Liver (tissue), 8 donors: ENCODE measurements at regions not wholly inside any gene's neighbourhood (a gene's known extent, or its start where the extent isn't known, plus 50 kb on each side); places are given as distances from the start of the nearest gene placed in this dataset.

Experiments used
- DNase-seq: peaks from one replicate; pipeline ENCODE4 v3.0.0-alpha.2; 2017; ENCODE audit warnings: low spot score
- H3K27ac ChIP-seq, 2 donors: one replicate each; pipeline ENCODE4 v1.7.0; 2013; ENCODE audit warnings: inconsistent platforms in 2 of 2, low read length in 2 of 2, control low read depth in 1 of 2, low read depth in 1 of 2, mild to moderate bottlenecking in 1 of 2
- H3K27me3 ChIP-seq, 4 donors: one replicate each; pipeline versions ENCODE4 v1.6.1 to v1.7.0; 2013; ENCODE audit warnings: low read length in 3 of 4, inconsistent platforms in 1 of 4, mild to moderate bottlenecking in 1 of 4, moderate library complexity in 1 of 4; ENCODE audit not compliant: control insufficient read depth in 4 of 4, insufficient read depth in 4 of 4
- H3K36me3 ChIP-seq, 4 donors: one replicate each; pipeline versions ENCODE4 v1.6.1 to v1.7.0; 2013; ENCODE audit warnings: low read length in 3 of 4, mild to moderate bottlenecking in 3 of 4, low read depth in 1 of 4, moderate library complexity in 1 of 4; ENCODE audit not compliant: control insufficient read depth in 4 of 4, insufficient read depth in 3 of 4
- H3K4me1 ChIP-seq, 4 donors: one replicate each; pipeline versions ENCODE4 v1.6.1 to v1.7.0; 2013; ENCODE audit warnings: low read length in 3 of 4, mild to moderate bottlenecking in 3 of 4, moderate library complexity in 1 of 4; ENCODE audit not compliant: control insufficient read depth in 4 of 4, insufficient read depth in 4 of 4
- H3K4me3 ChIP-seq, 3 donors: one replicate each; pipeline versions ENCODE4 v1.6.1 to v1.7.0; 2013; ENCODE audit warnings: low read length in 3 of 3, control low read depth in 1 of 3, low read depth in 1 of 3, mild to moderate bottlenecking in 1 of 3
- H3K9ac ChIP-seq, 2 donors: one replicate each; pipeline ENCODE4 v1.7.0; 2013; ENCODE audit warnings: low read length in 2 of 2, mild to moderate bottlenecking in 2 of 2, moderate library complexity in 2 of 2, control low read depth in 1 of 2, low read depth in 1 of 2
- H3K9me3 ChIP-seq, 4 donors: one replicate each; pipeline versions ENCODE4 v1.6.1 to v1.7.0; 2013; ENCODE audit warnings: low read length in 3 of 4; ENCODE audit not compliant: control insufficient read depth in 4 of 4
- ATF3 ChIP-seq: IDR thresholded peaks from 2 replicates; pipeline ENCODE4 v1.6.1; 2016; ENCODE audit warnings: antibody characterized with exemption
- CTCF ChIP-seq: fragments of 150-350 bp; IDR thresholded peaks from 2 replicates; pipeline ENCODE4 v1.5.1; 2017; ENCODE audit warnings: improper control_type of control experiment, low read depth, low read length; ENCODE audit not compliant: missing input control
- EGR1 ChIP-seq, 2 donors: IDR thresholded peaks; 2 replicates each; pipeline ENCODE4 v1.6.1; 2016 to 2018; ENCODE audit warnings: antibody characterized with exemption in 2 of 2, low read depth in 2 of 2
- FOXA1 ChIP-seq: IDR thresholded peaks from 2 replicates; pipeline ENCODE4 v1.6.1; 2016; ENCODE audit warnings: antibody characterized with exemption
- FOXA2 ChIP-seq: IDR thresholded peaks from 2 replicates; pipeline ENCODE4 v1.6.1; 2016; ENCODE audit warnings: antibody characterized with exemption
- GABPA ChIP-seq, 2 donors: IDR thresholded peaks in 1 of 2; conservative IDR thresholded peaks in 1 of 2; 2 replicates each; pipeline ENCODE4 v1.6.1; 2016; ENCODE audit warnings: antibody characterized with exemption in 2 of 2, mild to moderate bottlenecking in 1 of 2, moderate library complexity in 1 of 2
- HNF4A ChIP-seq, 2 donors: conservative IDR thresholded peaks; 2 replicates each; pipeline ENCODE4 v1.6.1; 2016; ENCODE audit warnings: antibody characterized with exemption in 2 of 2, mild to moderate bottlenecking in 2 of 2
- NR2F2 ChIP-seq: IDR thresholded peaks from 2 replicates; pipeline ENCODE4 v1.6.1; 2016; ENCODE audit warnings: antibody characterized with exemption
- RAD21 ChIP-seq, 2 donors: IDR thresholded peaks; 2 replicates each; pipeline ENCODE4 v1.6.1; 2016; ENCODE audit warnings: antibody characterized with exemption in 2 of 2, mild to moderate bottlenecking in 2 of 2
- REST ChIP-seq: IDR thresholded peaks from 2 replicates; pipeline ENCODE4 v1.6.1; 2016; ENCODE audit warnings: antibody characterized with exemption, mild to moderate bottlenecking
- RXRA ChIP-seq, 2 donors: IDR thresholded peaks; 2 replicates each; pipeline ENCODE4 v1.6.1; 2017 to 2018; ENCODE audit warnings: antibody characterized with exemption in 2 of 2, mild to moderate bottlenecking in 1 of 2
- TAF1 ChIP-seq: conservative IDR thresholded peaks from 2 replicates; pipeline ENCODE4 v1.6.1; 2016; ENCODE audit warnings: antibody characterized with exemption, mild to moderate bottlenecking
- YY1 ChIP-seq: IDR thresholded peaks from 2 replicates; pipeline ENCODE4 v1.6.1; 2016; ENCODE audit warnings: antibody characterized with exemption, mild to moderate bottlenecking
- ZBTB33 ChIP-seq: IDR thresholded peaks from 2 replicates; pipeline ENCODE4 v1.6.1; 2016; ENCODE audit warnings: antibody characterized with exemption
- WGBS: extraction: QIAGEN DNeasy Blood & Tissue Kit; methylation state at CpG from one replicate; pipeline ENCODE4 v1.1.7; 2013; 5-methylcytosine and 5-hydroxymethylcytosine counted together
- donor health status: healthy.
- donor health status: healthy.
- donor health status: healthy.
- donor health status: healthy.
- donor health status: healthy.

GRCh38 chr2:83016343-83017110 is 1442.6 kb downstream of the SUCLG1 start:
- no peaks in the 10 kb centered on the region for H3K9me3 ChIP-seq
- no peak overlapping the region for H3K9ac ChIP-seq
- H3K4me1 ChIP-seq: peaks cover 0 to 1% (median 0%) of the 10 kb centered on the region in 4 donors
- H3K27ac ChIP-seq: no peak overlapping the region
- WGBS: 89% methylated on average over 8 of the region's 8 CpGs
- no peak overlapping the region for H3K4me3 ChIP-seq
- no peaks in the 10 kb centered on the region for H3K27me3 ChIP-seq
- TF ChIP-seq HNF4A (conservative IDR thresholded peaks at IDR 0.05): no peak
- TF ChIP-seq ATF3: no peak
- no peak for TF ChIP-seq GABPA (IDR thresholded peaks at IDR 0.05 in 1 of 2, conservative IDR thresholded peaks at IDR 0.05 in 1 of 2)
- no peak for TF ChIP-seq ZBTB33
- no peak for TF ChIP-seq TAF1
- TF ChIP-seq EGR1 (IDR thresholded peaks at IDR 0.05; ENCODE audit: low read depth in 2 of 2): no peak
- TF ChIP-seq REST: no peak
- TF ChIP-seq NR2F2: no peak
- TF ChIP-seq RXRA (IDR thresholded peaks at IDR 0.05): no peak
- no peak for TF ChIP-seq FOXA1
- no peak for TF ChIP-seq CTCF
- no peak for TF ChIP-seq FOXA2
- no peak for TF ChIP-seq YY1
- DNase-seq: no peak
- no peaks in the 10 kb centered on the region for H3K36me3 ChIP-seq

GRCh38 chr2:83015900-83016299 is 1443.2 kb downstream of the SUCLG1 start:
- no peak overlapping the region for H3K9ac ChIP-seq
- no peaks in the 10 kb centered on the region for H3K36me3 ChIP-seq
- H3K4me3 ChIP-seq: no peak overlapping the region
- no peaks in the 10 kb centered on the region for H3K4me1 ChIP-seq
- DNase-seq: no peak
- 97% methylated on average over 1 of the region's 1 CpG for whole genome bisulfite sequencing
- H3K9me3 ChIP-seq: peaks cover 0 to 2% (median 0%) of the 10 kb centered on the region in 4 donors
- H3K27me3 ChIP-seq: no peaks in the 10 kb centered on the region
- no peak overlapping the region for H3K27ac ChIP-seq
- no peak for TF ChIP-seq CTCF
- TF ChIP-seq EGR1 (IDR thresholded peaks at IDR 0.05; ENCODE audit: low read depth in 2 of 2): no peak
- no peak for TF ChIP-seq TAF1
- no peak for TF ChIP-seq RAD21 (IDR thresholded peaks at IDR 0.05)
- no peak for TF ChIP-seq GABPA (IDR thresholded peaks at IDR 0.05 in 1 of 2, conservative IDR thresholded peaks at IDR 0.05 in 1 of 2)
- TF ChIP-seq ZBTB33: no peak
- no peak for TF ChIP-seq REST
- TF ChIP-seq NR2F2: no peak
